ENCODE measurements at regions not wholly inside any gene's neighbourhood (a gene's known extent, or its start where the extent isn't known, plus 50 kb on each side); places are given as distances from the start of the nearest gene placed in this dataset.

GRCh38 chr15:91795235-91795634 lies 58.3 kb upstream of the SLCO3A1 start:
- 47% methylated on average over 1 of the region's 1 CpG for WGBS
- DNase-seq (ENCODE audit: low spot score): no peak
- H3K4me3 ChIP-seq (ENCODE audit: low read depth in 1 of 3, low read length in 3 of 3): no peak overlapping the region
- TF ChIP-seq RAD21 (IDR thresholded peaks at IDR 0.05) (no peak), HNF4A (conservative IDR thresholded peaks at IDR 0.05) (no peak), EGR1 (IDR thresholded peaks at IDR 0.05; ENCODE audit: low read depth in 2 of 2) (no peak), YY1 (IDR thresholded peaks at IDR 0.05) (no peak), MAX (IDR thresholded peaks at IDR 0.05) (no peak), GABPA (IDR thresholded peaks at IDR 0.05 in 1 of 2, conservative IDR thresholded peaks at IDR 0.05 in 1 of 2) (no peak), FOXA1 (IDR thresholded peaks at IDR 0.05) (no peak)
- no peak overlapping the region for H3K9ac ChIP-seq (ENCODE audit: low read depth in 1 of 2, low read length in 2 of 2)
- no peaks in the 10 kb centered on the region for H3K4me1 ChIP-seq (ENCODE audit: control insufficient read depth in 4 of 4, insufficient read depth in 4 of 4, low read length in 3 of 4)
- no peak overlapping the region for H3K27ac ChIP-seq (ENCODE audit: low read depth in 1 of 2, low read length in 2 of 2)
- H3K27me3 ChIP-seq (ENCODE audit: control insufficient read depth in 4 of 4, insufficient read depth in 4 of 4, low read length in 3 of 4): peaks cover 0 to 2% (median 0%) of the 10 kb centered on the region in 4 donors
- no peaks in the 10 kb centered on the region for H3K9me3 ChIP-seq (ENCODE audit: control insufficient read depth in 4 of 4, low read length in 3 of 4)
- H3K36me3 ChIP-seq (ENCODE audit: control insufficient read depth in 4 of 4, insufficient read depth in 3 of 4, low read depth in 1 of 4, low read length in 3 of 4): no peaks in the 10 kb centered on the region

- Histone ChIP-seq H3K9ac (ENCODE audit: low read depth in 1 of 2, low read length in 2 of 2) (no peak overlapping the region), H3K4me1 (ENCODE audit: control insufficient read depth in 4 of 4, insufficient read depth in 4 of 4, low read length in 3 of 4) (no peaks in the 10 kb centered on the region), H3K9me3 (ENCODE audit: control insufficient read depth in 4 of 4, low read length in 3 of 4) (no peaks in the 10 kb centered on the region), H3K27me3 (ENCODE audit: control insufficient read depth in 4 of 4, insufficient read depth in 4 of 4, low read length in 3 of 4) (peaks cover 0 to 7% (median 0%) of the 10 kb centered on the region in 4 donors), H3K36me3 (ENCODE audit: control insufficient read depth in 4 of 4, insufficient read depth in 3 of 4, low read depth in 1 of 4, low read length in 3 of 4) (no peaks in the 10 kb centered on the region), H3K27ac (ENCODE audit: low read depth in 1 of 2, low read length in 2 of 2) (no peak overlapping the region), H3K4me3 (ENCODE audit: low read depth in 1 of 3, low read length in 3 of 3) (no peak overlapping the region)
- TF ChIP-seq RAD21 (IDR thresholded peaks at IDR 0.05) (no peak), FOXA1 (IDR thresholded peaks at IDR 0.05) (no peak), HNF4A (conservative IDR thresholded peaks at IDR 0.05) (no peak), FOXA2 (IDR thresholded peaks at IDR 0.05) (no peak), HNF4G (IDR thresholded peaks at IDR 0.05) (no peak), ZBTB33 (IDR thresholded peaks at IDR 0.05) (no peak), GABPA (IDR thresholded peaks at IDR 0.05 in 1 of 2, conservative IDR thresholded peaks at IDR 0.05 in 1 of 2) (no peak), SP1 (IDR thresholded peaks at IDR 0.05) (no peak), RXRA (IDR thresholded peaks at IDR 0.05) (no peak), EGR1 (IDR thresholded peaks at IDR 0.05; ENCODE audit: low read depth in 2 of 2) (no peak), YY1 (IDR thresholded peaks at IDR 0.05) (no peak), MAX (IDR thresholded peaks at IDR 0.05) (no peak), REST (IDR thresholded peaks at IDR 0.05) (no peak), JUND (IDR thresholded peaks at IDR 0.05) (no peak), NR2F2 (IDR thresholded peaks at IDR 0.05) (no peak), TAF1 (conservative IDR thresholded peaks at IDR 0.05) (no peak), CTCF (IDR thresholded peaks at IDR 0.05; ENCODE audit: low read depth, low read length, missing input control) (no peak)
- whole genome bisulfite sequencing: 79% methylated on average over 9 of the region's 9 CpGs
- DNase-seq (ENCODE audit: low spot score): no peak
Measured at GRCh38 chr15:91801836-91802534, 51.5 kb upstream of the SLCO3A1 start.
